HepG2 (cell line): ENCODE measurements at regions not wholly inside any gene's neighbourhood (a gene's known extent, or its start where the extent isn't known, plus 50 kb on each side); places are given as distances from the start of the nearest gene placed in this dataset.

Experiments
- ATAC-seq: fragments of 200-7000 bp; cut with Tn5 transposase; 3 replicates; pipeline ENCODE4 v1.9.1; 2020; ENCODE audit warnings: mild to moderate bottlenecking, moderate library complexity
- BruUV-seq: library from RNA; stranded (reverse); fragments of 400-500 nt; replicated peaks from 2 replicates; lab custom pipeline; 2021; lab: Mats Ljungman, UMichigan
- CTCF ChIA-PET: fragments of 300-600 bp; formaldehyde crosslinking; extraction: SDS; loops from one replicate; lab custom pipeline; 2021; ENCODE audit warnings: low total read pairs, inconsistent platforms, low intra/inter-chr PET ratio; lab: Yijun Ruan, JAX
- POLR2A ChIA-PET: fragments of 350-600 bp; sonication (Branson Sonifier 250); formaldehyde crosslinking; loops from one replicate; lab custom pipeline; 2020; ENCODE audit warnings: antibody characterized with exemption, inconsistent platforms; lab: Yijun Ruan, JAX
- DNase-seq: peaks from one replicate; pipeline ENCODE4 v3.0.0-alpha.2; 2015; ENCODE audit warnings: low spot score
- FAIRE-seq: peaks from 3 replicates; lab custom pipeline; 2011; peaks lifted over from hg19 to GRCh38; lab: Jason Lieb, UNC
- H2AFZ ChIP-seq: one replicate; pipeline ENCODE4 v1.6.1; 2011; ENCODE audit warnings: low read length, inconsistent platforms
- H3K27ac ChIP-seq: fragments of 300-600 bp; 3 replicates; pipeline ENCODE4 v1.8.0; 2011; ENCODE audit warnings: mixed run types, mild to moderate bottlenecking, mixed read lengths, low read length, inconsistent platforms; ENCODE audit not compliant: insufficient read depth; ENCODE audit errors: extremely low read length
- H3K27me3 ChIP-seq, 2 experiments: fragments of 200-600 bp in 1 of 2; 2 replicates in 1 of 2; 3 replicates in 1 of 2; pipeline versions ENCODE4 v1.6.0 to v1.8.0; 2011; ENCODE audit warnings: low read length in 2 of 2, mild to moderate bottlenecking in 2 of 2, moderate library complexity in 2 of 2, inconsistent platforms in 1 of 2; ENCODE audit not compliant: insufficient read depth in 2 of 2, control insufficient read depth in 1 of 2
- H3K36me3 ChIP-seq, 2 experiments: fragments of 200-600 bp in 1 of 2; replicated peaks in 1 of 2; 2 replicates in 1 of 2; 3 replicates in 1 of 2; pipeline versions ENCODE4 v1.5.1 to v1.8.0; 2011; ENCODE audit warnings: low read length in 2 of 2, inconsistent platforms in 1 of 2; ENCODE audit not compliant: insufficient read depth in 2 of 2, control insufficient read depth in 1 of 2
- H3K4me1 ChIP-seq: 2 replicates; pipeline ENCODE4 v1.5.1; 2012; ENCODE audit warnings: low read length, inconsistent platforms; ENCODE audit not compliant: insufficient read depth
- H3K4me2 ChIP-seq: 2 replicates; pipeline ENCODE4 v1.6.0; 2011; ENCODE audit warnings: low read depth, low read length, inconsistent platforms
- H3K4me3 ChIP-seq, 3 experiments: fragments of 200-600 bp in 1 of 3; sonication (generic), shearing (Covaris generic) in 1 of 3; replicated peaks in 1 of 3; 2 replicates each; pipeline ENCODE4 v1.5.1; 2011 to 2016; ENCODE audit warnings: low read length in 3 of 3, inconsistent platforms in 2 of 3, low read depth in 2 of 3, mild to moderate bottlenecking in 2 of 3, control low read depth in 1 of 3, mixed read lengths in 1 of 3; ENCODE audit not compliant: insufficient read depth in 1 of 3
- H3K79me2 ChIP-seq: one replicate; pipeline ENCODE4 v1.6.1; 2011; ENCODE audit warnings: low read length, inconsistent platforms; ENCODE audit not compliant: insufficient read depth
- H3K9ac ChIP-seq: 2 replicates; pipeline ENCODE4 v1.6.0; 2011; ENCODE audit warnings: mild to moderate bottlenecking, low read depth, low read length, inconsistent platforms; ENCODE audit not compliant: insufficient read depth
- H3K9me3 ChIP-seq: 2 replicates; pipeline ENCODE4 v1.5.1; 2012; ENCODE audit warnings: mild to moderate bottlenecking, low read length
- H4K20me1 ChIP-seq: 2 replicates; pipeline ENCODE4 v1.6.0; 2011; ENCODE audit warnings: inconsistent platforms, mild to moderate bottlenecking, low read length, moderate library complexity; ENCODE audit not compliant: insufficient read depth
- HOXA5 ChIP-seq: sonication (generic); formaldehyde crosslinking; IDR thresholded peaks from 2 replicates; pipeline ENCODE4 v1.4.0; 2020; ENCODE audit warnings: missing genetic modification reagents
- HOXD1 ChIP-seq: sonication (generic); formaldehyde crosslinking; IDR thresholded peaks from 2 replicates; pipeline ENCODE4 v1.5.0; 2020; ENCODE audit warnings: missing genetic modification reagents
- MTF1 ChIP-seq: sonication (generic); formaldehyde crosslinking; IDR thresholded peaks from 2 replicates; pipeline ENCODE4 v1.5.0; 2020; ENCODE audit warnings: missing genetic modification reagents
- PLRG1 ChIP-seq: fragments of 450-650 bp; conservative IDR thresholded peaks from 2 replicates; pipeline ENCODE4 v1.6.1; 2016
- RFX3 ChIP-seq: IDR thresholded peaks from 2 replicates; pipeline ENCODE4 v1.6.1; 2016; ENCODE audit warnings: missing biosample characterization, missing genetic modification reagents
- SKI ChIP-seq: fragments of 450-650 bp; IDR thresholded peaks from one replicate; pipeline ENCODE4 v1.6.1; 2018; ENCODE audit warnings: mild to moderate bottlenecking; ENCODE audit not compliant: partially characterized antibody
- XRCC5 ChIP-seq: fragments of 200-400 bp; formaldehyde crosslinking; optimal IDR thresholded peaks from 2 replicates; pipeline ENCODE3; 2017; ENCODE audit warnings: mild to moderate bottlenecking, low read length
- ZNF639 ChIP-seq: conservative IDR thresholded peaks from 2 replicates; pipeline ENCODE4 v1.6.1; 2018; ENCODE audit warnings: missing genetic modification reagents
- ZNF761 ChIP-seq: sonication (generic); formaldehyde crosslinking; conservative IDR thresholded peaks from 2 replicates; pipeline ENCODE4 v1.4.0; 2020; ENCODE audit warnings: mild to moderate bottlenecking, missing genetic modification reagents
- WGBS: methylation state at CpG from one replicate; pipeline ENCODE4 v1.1.6; 2017; ENCODE audit warnings: low lambda C conversion rate; 5-methylcytosine and 5-hydroxymethylcytosine counted together
- in situ Hi-C: cut with HindIII; loops from 2 replicates; pipeline ENCODE4 v1.10.0; 2017; ENCODE audit warnings: low pct_unique_long_range_greater_than_20kb; ENCODE audit not compliant: extremely low pct_ligation_motif_present
- intact Hi-C: fragments of 100-400 bp; cut with micrococcal nuclease; formaldehyde crosslinking; loops from one replicate; pipeline ENCODE4 v1.10.0; 2022; ENCODE audit not compliant: unreplicated experiment
- TF ChIP-seq, protein P1 (sequence below): sonication (generic); formaldehyde crosslinking; conservative IDR thresholded peaks from 2 replicates; pipeline ENCODE4 v1.4.0; 2020; ENCODE audit warnings: missing genetic modification reagents
- TF ChIP-seq, protein P2 (sequence below): sonication (generic); formaldehyde crosslinking; IDR thresholded peaks from 2 replicates; pipeline ENCODE4 v1.4.0; 2020; ENCODE audit warnings: missing genetic modification reagents

DNA sequence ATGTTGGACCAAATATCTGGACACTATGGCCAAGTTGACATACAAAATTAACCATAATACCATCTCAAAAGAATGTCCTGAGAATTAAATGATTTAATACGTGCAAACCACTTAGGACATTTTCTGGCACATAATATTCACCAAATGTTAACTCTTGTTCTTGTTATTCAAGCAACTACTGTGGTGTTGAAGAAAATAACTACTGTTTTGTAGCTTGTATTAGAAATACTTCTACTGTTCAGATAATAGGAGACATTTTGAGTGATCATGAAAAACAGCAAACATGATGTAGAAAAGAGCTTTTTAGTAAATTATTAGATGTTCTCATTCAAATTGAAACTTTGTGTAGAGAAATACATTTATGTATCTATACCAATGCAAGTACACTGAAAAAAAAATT, 140.7 kb upstream of the SMIM31 start:
- DNase-seq (no peak), FAIRE-seq (no peak), ATAC-seq (no peak)
- no peaks in the 10 kb centered on the region for H3K4me1 ChIP-seq
- H3K27me3 ChIP-seq: no peaks in the 10 kb centered on the region
- no peak overlapping the region for H3K9ac ChIP-seq
- no peak overlapping the region for H3K4me3 ChIP-seq
- no peak overlapping the region for H3K4me2 ChIP-seq
- intact Hi-C loops: no loop called here
- H3K9me3 ChIP-seq: no peaks in the 10 kb centered on the region
- no peaks in the 10 kb centered on the region for H3K36me3 ChIP-seq
- no TSS peak for BruUV-seq
- TF ChIP-seq HOXA5 (CRISPR knock-in tag): no peak
- TF ChIP-seq, protein P1, sequence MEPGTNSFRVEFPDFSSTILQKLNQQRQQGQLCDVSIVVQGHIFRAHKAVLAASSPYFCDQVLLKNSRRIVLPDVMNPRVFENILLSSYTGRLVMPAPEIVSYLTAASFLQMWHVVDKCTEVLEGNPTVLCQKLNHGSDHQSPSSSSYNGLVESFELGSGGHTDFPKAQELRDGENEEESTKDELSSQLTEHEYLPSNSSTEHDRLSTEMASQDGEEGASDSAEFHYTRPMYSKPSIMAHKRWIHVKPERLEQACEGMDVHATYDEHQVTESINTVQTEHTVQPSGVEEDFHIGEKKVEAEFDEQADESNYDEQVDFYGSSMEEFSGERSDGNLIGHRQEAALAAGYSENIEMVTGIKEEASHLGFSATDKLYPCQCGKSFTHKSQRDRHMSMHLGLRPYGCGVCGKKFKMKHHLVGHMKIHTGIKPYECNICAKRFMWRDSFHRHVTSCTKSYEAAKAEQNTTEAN: no peak
- no peak for TF ChIP-seq MTF1 (CRISPR knock-in tag)
- TF ChIP-seq, protein P2, sequence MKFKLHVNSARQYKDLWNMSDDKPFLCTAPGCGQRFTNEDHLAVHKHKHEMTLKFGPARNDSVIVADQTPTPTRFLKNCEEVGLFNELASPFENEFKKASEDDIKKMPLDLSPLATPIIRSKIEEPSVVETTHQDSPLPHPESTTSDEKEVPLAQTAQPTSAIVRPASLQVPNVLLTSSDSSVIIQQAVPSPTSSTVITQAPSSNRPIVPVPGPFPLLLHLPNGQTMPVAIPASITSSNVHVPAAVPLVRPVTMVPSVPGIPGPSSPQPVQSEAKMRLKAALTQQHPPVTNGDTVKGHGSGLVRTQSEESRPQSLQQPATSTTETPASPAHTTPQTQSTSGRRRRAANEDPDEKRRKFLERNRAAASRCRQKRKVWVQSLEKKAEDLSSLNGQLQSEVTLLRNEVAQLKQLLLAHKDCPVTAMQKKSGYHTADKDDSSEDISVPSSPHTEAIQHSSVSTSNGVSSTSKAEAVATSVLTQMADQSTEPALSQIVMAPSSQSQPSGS: no peak
- TF ChIP-seq RFX3 (CRISPR knock-in tag): no peak
- no peak for TF ChIP-seq SKI
- no peak for TF ChIP-seq ZNF761 (CRISPR knock-in tag)
- no peak for TF ChIP-seq ZNF639
- no peak for TF ChIP-seq XRCC5
- no peak for TF ChIP-seq HOXD1 (CRISPR knock-in tag)
- no peak for TF ChIP-seq PLRG1
- in situ Hi-C loops: no loop called here
- H3K79me2 ChIP-seq: no peaks in the 10 kb centered on the region
- ChIA-PET POLR2A (no interaction called here), CTCF (no interaction called here)
- no peaks in the 10 kb centered on the region for H4K20me1 ChIP-seq
- no peak overlapping the region for H3K27ac ChIP-seq
- WGBS: 0% methylated on average over 1 of the region's 1 CpG
- H2AFZ ChIP-seq: no peak overlapping the region
